ENCODE measurements at regions not wholly inside any gene's neighbourhood (a gene's known extent, or its start where the extent isn't known, plus 50 kb on each side); places are given as distances from the start of the nearest gene placed in this dataset.

- no peak for DNase-seq
Observed at GRCh38 chr6:150539568-150539967, 60.1 kb upstream of the PLEKHG1 start.

- DNase-seq, result peak; percentile 2
Observed at GRCh38 chr6:150541576-150541975, 58.1 kb upstream of the PLEKHG1 start.

- DNase-seq, result no peak
Observed at GRCh38 chr6:150543178-150543577, 56.5 kb upstream of the PLEKHG1 start.

GRCh38 chr6:150544793-150545192 is 54.9 kb upstream of the PLEKHG1 start:
- no peak for DNase-seq

GRCh38 chr6:150546457-150546856 is 53.2 kb upstream of the PLEKHG1 start:
- no peak for DNase-seq

GRCh38 chr6:150547502-150548222 is 52.0 kb upstream of the PLEKHG1 start:
- DNase-seq, result no peak

GRCh38 chr6:150548330-150548729 is 51.4 kb upstream of the PLEKHG1 start:
- no peak for DNase-seq

- no peak for DNase-seq
Observed at GRCh38 chr6:150549007-150549406, 50.7 kb upstream of the PLEKHG1 start.

- no peak for DNase-seq
Observed at GRCh38 chr6:150549674-150550101, 50.0 kb upstream of the PLEKHG1 start.

Data from NCI-H1417 treated with DMSO at 0.1 percent for 48 hours (cell line).